ENCODE measurements at regions not wholly inside any gene's neighbourhood (a gene's known extent, or its start where the extent isn't known, plus 50 kb on each side); places are given as distances from the start of the nearest gene placed in this dataset.
"Not testable (repeated sequence)": the region's sequence is repeated elsewhere in the genome, so short reads cannot be mapped to it uniquely, and the experiment has no call there.

DNA sequence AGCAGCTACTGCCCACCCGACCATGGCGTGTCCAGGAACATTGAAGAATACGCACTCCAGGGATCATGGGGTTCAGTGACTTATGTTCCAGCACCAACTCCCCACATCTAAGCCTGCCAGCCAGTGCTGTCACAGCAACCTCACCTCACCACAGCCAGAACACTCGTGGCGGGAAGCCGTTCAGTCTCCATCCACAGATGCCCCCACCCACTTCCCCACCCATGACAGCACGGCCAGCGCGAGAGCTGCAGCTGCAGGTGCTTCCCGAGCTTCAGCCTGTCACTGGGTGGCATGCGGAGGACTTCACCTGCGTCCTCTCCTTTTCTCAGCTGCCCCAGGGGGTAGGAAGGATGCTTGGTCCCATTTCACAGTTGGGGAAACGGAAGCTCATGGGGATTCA is 50.3 kb downstream of the RBFOX3 start:
- no peak for DNase-seq

GRCh38 chr17:79559111-79559887 is 51.6 kb downstream of the RBFOX3 start:
- no peak for DNase-seq

DNA sequence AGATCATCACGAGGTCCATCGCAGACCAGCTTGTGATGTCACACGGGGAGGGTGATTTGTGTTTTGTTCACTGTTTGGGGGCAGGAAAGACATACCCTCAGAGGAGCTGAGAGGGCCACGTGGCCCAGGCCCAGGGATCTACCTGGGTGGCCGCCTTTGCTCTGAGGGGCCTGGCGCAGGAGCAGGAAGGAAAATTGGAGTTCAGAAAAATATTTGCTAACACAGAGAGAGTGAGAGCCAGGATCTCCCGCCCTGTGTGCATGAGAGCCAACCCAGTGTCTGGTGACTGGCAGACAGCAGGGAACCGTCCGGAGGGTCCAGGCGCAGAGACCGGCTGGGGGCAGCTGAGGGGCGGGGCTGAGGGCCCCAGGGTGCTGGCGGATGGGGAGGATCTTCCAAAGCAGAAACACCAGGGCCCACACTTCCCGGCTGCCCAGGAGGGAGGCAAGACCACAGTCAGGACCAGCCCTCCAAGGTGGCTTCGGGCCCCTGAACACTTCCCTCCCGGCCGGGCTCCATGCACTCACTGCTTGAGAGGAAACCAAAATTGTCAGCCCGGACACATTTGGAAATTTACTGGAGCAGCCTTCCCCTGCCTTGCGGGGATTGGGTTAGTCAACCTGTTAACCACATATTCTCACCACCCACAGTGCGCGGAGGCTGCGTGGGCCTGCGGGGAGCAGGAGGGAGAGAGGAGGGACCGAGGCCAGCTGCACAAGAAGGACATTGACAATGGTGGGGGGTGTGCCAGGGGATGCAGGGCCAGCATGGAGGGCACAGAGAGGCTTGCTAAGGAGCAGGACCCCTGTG is 52.6 kb downstream of the RBFOX3 start:
- no peak for DNase-seq

- no peak for DNase-seq
These were observed 53.4 kb downstream of the RBFOX3 start for GRCh38 chr17:79557276-79558090.

DNA sequence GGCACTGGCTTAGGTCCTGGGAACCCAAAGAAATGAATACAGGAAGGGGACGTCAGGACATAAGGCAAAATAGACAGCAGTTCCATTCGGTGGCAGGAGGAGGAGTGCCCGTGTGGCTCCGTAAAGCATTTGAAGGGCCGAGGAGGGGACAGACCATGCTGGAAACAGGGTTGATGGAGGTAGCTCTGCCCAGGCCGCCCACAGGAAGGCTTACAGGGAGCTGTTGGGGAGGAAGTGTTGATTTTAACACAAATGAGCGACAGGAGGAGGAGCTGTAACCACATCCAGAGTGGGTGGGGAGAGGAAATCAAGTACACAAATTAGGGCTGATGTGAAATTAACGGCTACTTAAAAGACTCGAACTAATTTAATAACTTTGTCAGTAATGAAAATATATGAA is 54.6 kb downstream of the RBFOX3 start:
- DNase-seq: no peak

DNA sequence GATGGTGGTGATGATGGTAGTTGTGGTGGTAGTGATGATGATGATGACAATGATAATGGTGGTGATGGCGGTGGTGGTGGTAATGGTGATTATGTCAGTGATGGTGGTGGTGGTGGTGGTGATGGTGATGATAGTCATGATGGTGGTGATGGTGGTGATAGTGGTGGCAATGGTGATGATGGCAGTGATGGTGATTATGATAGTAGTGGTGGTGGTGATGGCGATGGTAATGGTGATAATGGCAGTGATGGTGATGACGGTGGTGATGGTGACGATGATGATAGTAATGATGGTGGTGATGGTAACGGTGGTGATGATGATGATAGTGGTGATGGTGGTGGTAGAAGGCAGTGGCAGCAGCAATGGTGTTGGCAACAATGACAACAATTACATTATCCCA is 55.3 kb downstream of the RBFOX3 start:
- DNase-seq: no peak

DNA sequence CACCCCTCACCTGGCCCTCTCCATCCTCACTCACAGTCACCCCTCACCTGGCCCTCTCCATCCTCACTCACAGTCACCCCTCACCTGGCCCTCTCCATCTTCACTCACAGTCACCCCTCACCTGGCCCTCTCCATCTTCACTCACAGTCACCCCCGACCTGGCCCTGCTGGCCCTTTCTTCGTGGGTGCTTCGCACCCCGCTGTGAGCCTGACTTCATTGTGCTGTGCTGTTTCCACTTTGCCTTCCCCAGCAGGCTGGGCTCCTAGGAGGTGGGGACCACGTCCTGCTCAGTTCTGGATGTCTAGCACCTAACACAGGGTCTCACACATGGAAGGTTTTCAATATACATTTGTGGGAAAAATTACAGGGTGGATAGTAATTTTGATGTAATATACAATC is 56.5 kb downstream of the RBFOX3 start:
- not testable (repeated sequence) for DNase-seq

- no peak for DNase-seq
These were observed 58.0 kb downstream of the RBFOX3 start for GRCh38 chr17:79552824-79553223.

GRCh38 chr17:79552405-79552804 is 58.4 kb downstream of the RBFOX3 start:
- no peak for DNase-seq

DNA sequence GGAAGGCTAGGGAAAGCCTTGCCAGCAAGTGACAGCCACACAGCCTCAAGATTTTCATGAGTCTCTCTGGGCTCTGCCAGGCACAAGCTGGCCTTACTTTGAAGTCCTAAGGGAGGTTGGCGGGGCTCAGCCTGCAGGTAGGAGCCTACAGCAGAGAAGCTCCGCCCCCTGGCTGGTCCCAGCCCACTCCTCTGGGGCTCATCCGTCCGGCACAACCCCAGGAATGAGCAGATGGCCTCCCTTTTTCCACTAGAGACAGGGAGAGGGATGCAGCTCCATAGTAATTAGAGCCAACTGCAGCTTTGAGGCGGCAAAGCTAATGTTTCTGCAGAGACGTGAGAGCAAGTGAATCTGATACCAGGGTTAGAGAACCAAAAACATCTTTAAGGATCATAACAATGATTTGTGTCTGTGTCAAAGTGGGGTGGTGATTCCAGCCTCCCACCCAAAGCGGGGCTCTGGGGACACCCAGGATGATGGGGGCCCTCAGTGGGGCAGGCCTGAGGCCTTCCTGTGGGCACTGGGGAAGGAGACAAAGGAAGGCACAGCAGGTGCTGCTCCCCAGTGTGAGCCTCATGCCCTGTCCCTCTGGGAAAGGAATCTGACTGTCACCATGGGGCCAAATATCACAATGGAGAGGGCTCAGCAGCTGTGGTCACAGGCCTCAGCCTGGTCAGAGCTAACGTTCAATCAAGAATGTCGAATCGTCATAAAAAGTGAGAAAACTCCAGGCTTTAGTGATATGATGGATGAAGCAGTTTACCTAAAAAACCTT is 61.5 kb downstream of the RBFOX3 start:
- DNase-seq: no peak

GRCh38 chr17:79548116-79548515 is 62.7 kb downstream of the RBFOX3 start:
- DNase-seq: no peak

DNA sequence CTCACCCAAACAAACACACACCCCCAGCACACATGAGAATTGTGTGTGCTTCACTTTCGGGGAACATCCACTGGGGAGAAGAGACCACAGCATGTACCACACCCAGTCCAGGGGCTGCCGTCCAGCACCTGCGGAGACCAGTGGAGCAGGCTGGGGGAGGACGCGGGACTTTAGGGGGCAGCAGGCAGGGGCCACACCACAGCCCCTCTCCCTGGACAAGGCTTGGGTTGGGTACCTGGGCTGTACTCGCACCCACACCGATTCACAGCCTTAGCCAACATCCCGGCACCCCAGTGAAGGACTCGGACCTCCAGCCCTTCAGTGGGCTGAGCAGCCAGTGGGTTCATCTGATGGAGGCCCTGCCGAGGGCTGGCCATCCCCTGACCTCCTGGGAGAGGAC is 63.3 kb downstream of the RBFOX3 start:
- no peak for DNase-seq

GRCh38 chr17:79547171-79547570 is 63.7 kb downstream of the RBFOX3 start:
- not testable (repeated sequence) for DNase-seq

DNA sequence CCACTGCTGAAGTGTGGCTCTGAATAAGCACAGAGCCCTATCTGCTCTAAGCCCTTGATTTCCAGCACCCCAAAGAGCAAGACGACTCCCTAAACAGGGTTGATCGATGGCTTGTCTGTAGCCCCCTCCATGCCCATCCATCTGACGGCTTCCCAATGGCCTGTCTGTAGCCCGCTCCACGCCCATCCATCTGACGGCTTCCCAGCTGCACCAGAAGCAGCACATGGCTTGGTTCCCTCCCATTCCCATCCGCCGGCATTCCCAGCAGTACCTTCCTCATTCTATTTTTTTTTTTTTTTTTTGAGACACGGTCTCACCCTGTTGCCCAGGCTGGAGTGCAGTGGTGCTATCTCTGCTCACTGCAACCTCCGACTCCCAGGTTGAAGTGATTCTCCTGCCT is 64.5 kb downstream of the RBFOX3 start:
- DNase-seq: no peak

GRCh38 chr17:79545251-79546005 is 65.4 kb downstream of the RBFOX3 start:
- no peak for DNase-seq

DNA sequence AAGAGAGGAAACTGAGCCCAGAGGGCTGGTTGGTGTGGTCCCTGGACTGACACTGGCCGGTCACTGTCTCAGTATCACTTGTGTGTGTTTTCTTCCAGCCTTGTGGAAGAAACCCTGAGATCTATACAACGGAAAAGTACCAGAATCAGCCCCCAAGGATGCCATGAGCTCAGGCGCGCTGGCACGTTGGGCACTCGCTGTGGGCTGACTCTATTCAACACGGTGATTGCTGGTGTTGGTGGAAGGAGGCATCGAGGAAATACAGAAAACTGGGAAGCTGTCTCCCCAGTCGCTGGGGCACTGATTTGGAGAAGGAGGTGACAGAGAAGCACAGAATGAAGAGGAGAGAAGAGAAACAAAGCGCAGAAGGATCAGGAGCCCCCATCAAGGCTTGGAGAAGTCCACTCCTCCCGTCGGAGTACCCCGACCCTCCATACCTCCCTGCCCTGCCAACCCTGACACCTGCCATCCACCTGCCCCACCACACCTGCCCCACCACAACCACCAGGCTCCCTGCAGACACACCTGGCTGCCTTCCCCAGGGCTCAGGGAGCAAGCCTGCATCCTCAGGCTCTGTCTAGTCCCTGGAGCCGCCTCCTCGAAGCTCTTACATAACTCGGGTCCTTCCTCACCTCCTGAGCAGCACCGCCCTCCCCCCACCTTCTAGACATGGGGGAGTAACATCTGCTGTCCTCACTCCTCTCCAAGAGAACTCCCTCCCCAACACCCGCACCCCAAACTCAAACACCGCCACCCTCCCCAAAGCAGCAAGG is 66.5 kb downstream of the RBFOX3 start:
- no peak for DNase-seq

- no peak for DNase-seq
These were observed 67.3 kb downstream of the RBFOX3 start for GRCh38 chr17:79543531-79543930.

GRCh38 chr17:79542718-79543117 is 68.1 kb downstream of the RBFOX3 start:
- no peak for DNase-seq

- DNase-seq: no peak
These were observed 69.6 kb downstream of the RBFOX3 start for GRCh38 chr17:79541056-79541850.
